Globus pallidus (tissue), 1 donor: ENCODE measurements at regions not wholly inside any gene's neighbourhood (a gene's known extent, or its start where the extent isn't known, plus 50 kb on each side); places are given as distances from the start of the nearest gene placed in this dataset.

Experiments
- DNase-seq: peaks from one replicate; pipeline ENCODE4 v3.0.0-alpha.2; 2015; ENCODE audit warnings: low spot score

GRCh38 chr18:25873833-25874232, 216.6 kb downstream of the SS18 start:
- DNase-seq: no peak

GRCh38 chr18:25866331-25866730, 224.1 kb downstream of the SS18 start:
- no peak for DNase-seq

GRCh38 chr18:25862881-25863600, 227.4 kb downstream of the SS18 start:
- no peak for DNase-seq

- no peak for DNase-seq
These were observed 236.6 kb downstream of the SS18 start for GRCh38 chr18:25853691-25854433.

GRCh38 chr18:25843791-25844190, 246.6 kb downstream of the SS18 start:
- no peak for DNase-seq

- no peak for DNase-seq
These were observed 247.7 kb downstream of the SS18 start for GRCh38 chr18:25842665-25843064.

- DNase-seq: no peak
These were observed 256.4 kb downstream of the SS18 start for GRCh38 chr18:25834061-25834460.

GRCh38 chr18:25832001-25832604, 258.3 kb downstream of the SS18 start:
- DNase-seq: peak; percentile 54

GRCh38 chr18:25831301-25831701, 259.1 kb downstream of the SS18 start:
- DNase-seq: no peak

- DNase-seq: no peak
These were observed 259.6 kb downstream of the SS18 start for GRCh38 chr18:25830787-25831186.

- DNase-seq: no peak
These were observed 262.4 kb downstream of the SS18 start for GRCh38 chr18:25827961-25828561.

- no peak for DNase-seq
These were observed 263.2 kb downstream of the SS18 start for GRCh38 chr18:25827228-25827627.

- DNase-seq: no peak
These were observed 263.6 kb downstream of the SS18 start for GRCh38 chr18:25826823-25827222.

- DNase-seq: no peak
These were observed 264.2 kb downstream of the SS18 start for GRCh38 chr18:25825979-25826776.

- DNase-seq: no peak
These were observed 265.4 kb downstream of the SS18 start for GRCh38 chr18:25825056-25825455.

- DNase-seq: no peak
These were observed 270.6 kb downstream of the SS18 start for GRCh38 chr18:25819746-25820363.

- no peak for DNase-seq
These were observed 271.9 kb downstream of the SS18 start for GRCh38 chr18:25818505-25818904.

GRCh38 chr18:25817546-25818237, 272.7 kb downstream of the SS18 start:
- no peak for DNase-seq

GRCh38 chr18:25815659-25816058, 274.8 kb downstream of the SS18 start:
- no peak for DNase-seq

GRCh38 chr18:25814841-25815458, 275.5 kb downstream of the SS18 start:
- DNase-seq: no peak
